Activated CD4-positive, alpha-beta T cell treated with anti-CD3 and anti-CD28 coated beads, Interleukin-2, Interleukin-6, amounts not matched to agents 100 ng/mL and 50 ng/mL, durations not matched to agents 16 hours and 8 hours (primary cell): ENCODE measurements at regions not wholly inside any gene's neighbourhood (a gene's known extent, or its start where the extent isn't known, plus 50 kb on each side); places are given as distances from the start of the nearest gene placed in this dataset.

ENCODE experiments used
- DNase-seq: peaks from one replicate; pipeline ENCODE4 v3.0.0-alpha.2; 2020

GRCh38 chr20:7571101-7571500 is 369.2 kb downstream of the HAO1 start:
- no peak for DNase-seq

- DNase-seq: no peak
These were observed 368.7 kb downstream of the HAO1 start for GRCh38 chr20:7571521-7572055.

- DNase-seq: no peak
These were observed 360.4 kb downstream of the HAO1 start for GRCh38 chr20:7579888-7580287.

- DNase-seq: no peak
These were observed 355.1 kb downstream of the HAO1 start for GRCh38 chr20:7585126-7585679.

- DNase-seq: no peak
These were observed 353.8 kb downstream of the HAO1 start for GRCh38 chr20:7586481-7586880.

GRCh38 chr20:7589164-7589563 is 351.1 kb downstream of the HAO1 start:
- DNase-seq: no peak

GRCh38 chr20:7596541-7596940 is 343.7 kb downstream of the HAO1 start:
- DNase-seq: no peak

GRCh38 chr20:7601431-7601830 is 338.8 kb downstream of the HAO1 start:
- no peak for DNase-seq

- no peak for DNase-seq
These were observed 333.3 kb downstream of the HAO1 start for GRCh38 chr20:7606941-7607340.

GRCh38 chr20:7608250-7608649 is 332.0 kb downstream of the HAO1 start:
- no peak for DNase-seq

- no peak for DNase-seq
These were observed 331.0 kb downstream of the HAO1 start for GRCh38 chr20:7609251-7609650.

GRCh38 chr20:7610681-7611080 is 329.6 kb downstream of the HAO1 start:
- no peak for DNase-seq

- DNase-seq: no peak
These were observed 322.5 kb downstream of the HAO1 start for GRCh38 chr20:7617797-7618196.

GRCh38 chr20:7622399-7622961 is 317.8 kb downstream of the HAO1 start:
- DNase-seq: no peak

GRCh38 chr20:7624886-7625285 is 315.4 kb downstream of the HAO1 start:
- DNase-seq: no peak

- no peak for DNase-seq
These were observed 312.3 kb downstream of the HAO1 start for GRCh38 chr20:7627734-7628663.

GRCh38 chr20:7629880-7630279 is 310.4 kb downstream of the HAO1 start:
- no peak for DNase-seq

- DNase-seq: no peak
These were observed 303.1 kb downstream of the HAO1 start for GRCh38 chr20:7637184-7637583.

GRCh38 chr20:7650086-7650879 is 290.0 kb downstream of the HAO1 start:
- DNase-seq: no peak

- DNase-seq: no peak
These were observed 286.0 kb downstream of the HAO1 start for GRCh38 chr20:7654231-7654630.

GRCh38 chr20:7656687-7657467 is 283.4 kb downstream of the HAO1 start:
- no peak for DNase-seq

- no peak for DNase-seq
These were observed 282.7 kb downstream of the HAO1 start for GRCh38 chr20:7657569-7657968.
